HepG2 (cell line): ENCODE measurements at regions not wholly inside any gene's neighbourhood (a gene's known extent, or its start where the extent isn't known, plus 50 kb on each side); places are given as distances from the start of the nearest gene placed in this dataset.

Experiments
- ATAC-seq: fragments of 200-7000 bp; cut with Tn5 transposase; 3 replicates; pipeline ENCODE4 v1.9.1; 2020; ENCODE audit warnings: mild to moderate bottlenecking, moderate library complexity
- BruUV-seq: library from RNA; stranded (reverse); fragments of 400-500 nt; replicated peaks from 2 replicates; lab custom pipeline; 2021; lab: Mats Ljungman, UMichigan
- CTCF ChIA-PET: fragments of 300-600 bp; formaldehyde crosslinking; extraction: SDS; loops from one replicate; lab custom pipeline; 2021; ENCODE audit warnings: low total read pairs, inconsistent platforms, low intra/inter-chr PET ratio; lab: Yijun Ruan, JAX
- POLR2A ChIA-PET: fragments of 350-600 bp; sonication (Branson Sonifier 250); formaldehyde crosslinking; loops from one replicate; lab custom pipeline; 2020; ENCODE audit warnings: antibody characterized with exemption, inconsistent platforms; lab: Yijun Ruan, JAX
- DNase-seq: peaks from one replicate; pipeline ENCODE4 v3.0.0-alpha.2; 2015; ENCODE audit warnings: low spot score
- FAIRE-seq: peaks from 3 replicates; lab custom pipeline; 2011; peaks lifted over from hg19 to GRCh38; lab: Jason Lieb, UNC
- H2AFZ ChIP-seq: one replicate; pipeline ENCODE4 v1.6.1; 2011; ENCODE audit warnings: low read length, inconsistent platforms
- H3K27ac ChIP-seq: fragments of 300-600 bp; 3 replicates; pipeline ENCODE4 v1.8.0; 2011; ENCODE audit warnings: mixed run types, mild to moderate bottlenecking, mixed read lengths, low read length, inconsistent platforms; ENCODE audit not compliant: insufficient read depth; ENCODE audit errors: extremely low read length
- H3K27me3 ChIP-seq, 2 experiments: fragments of 200-600 bp in 1 of 2; 2 replicates in 1 of 2; 3 replicates in 1 of 2; pipeline versions ENCODE4 v1.6.0 to v1.8.0; 2011; ENCODE audit warnings: low read length in 2 of 2, mild to moderate bottlenecking in 2 of 2, moderate library complexity in 2 of 2, inconsistent platforms in 1 of 2; ENCODE audit not compliant: insufficient read depth in 2 of 2, control insufficient read depth in 1 of 2
- H3K36me3 ChIP-seq, 2 experiments: fragments of 200-600 bp in 1 of 2; replicated peaks in 1 of 2; 2 replicates in 1 of 2; 3 replicates in 1 of 2; pipeline versions ENCODE4 v1.5.1 to v1.8.0; 2011; ENCODE audit warnings: low read length in 2 of 2, inconsistent platforms in 1 of 2; ENCODE audit not compliant: insufficient read depth in 2 of 2, control insufficient read depth in 1 of 2
- H3K4me1 ChIP-seq: 2 replicates; pipeline ENCODE4 v1.5.1; 2012; ENCODE audit warnings: low read length, inconsistent platforms; ENCODE audit not compliant: insufficient read depth
- H3K4me2 ChIP-seq: 2 replicates; pipeline ENCODE4 v1.6.0; 2011; ENCODE audit warnings: low read depth, low read length, inconsistent platforms
- H3K4me3 ChIP-seq, 3 experiments: fragments of 200-600 bp in 1 of 3; sonication (generic), shearing (Covaris generic) in 1 of 3; replicated peaks in 1 of 3; 2 replicates each; pipeline ENCODE4 v1.5.1; 2011 to 2016; ENCODE audit warnings: low read length in 3 of 3, inconsistent platforms in 2 of 3, low read depth in 2 of 3, mild to moderate bottlenecking in 2 of 3, control low read depth in 1 of 3, mixed read lengths in 1 of 3; ENCODE audit not compliant: insufficient read depth in 1 of 3
- H3K79me2 ChIP-seq: one replicate; pipeline ENCODE4 v1.6.1; 2011; ENCODE audit warnings: low read length, inconsistent platforms; ENCODE audit not compliant: insufficient read depth
- H3K9ac ChIP-seq: 2 replicates; pipeline ENCODE4 v1.6.0; 2011; ENCODE audit warnings: mild to moderate bottlenecking, low read depth, low read length, inconsistent platforms; ENCODE audit not compliant: insufficient read depth
- H3K9me3 ChIP-seq: 2 replicates; pipeline ENCODE4 v1.5.1; 2012; ENCODE audit warnings: mild to moderate bottlenecking, low read length
- H4K20me1 ChIP-seq: 2 replicates; pipeline ENCODE4 v1.6.0; 2011; ENCODE audit warnings: inconsistent platforms, mild to moderate bottlenecking, low read length, moderate library complexity; ENCODE audit not compliant: insufficient read depth
- PRPF4 ChIP-seq: fragments of 200-400 bp; formaldehyde crosslinking; IDR thresholded peaks from 2 replicates; pipeline ENCODE4 v1.6.1; 2016; ENCODE audit warnings: low read length, low read depth; ENCODE audit not compliant: poor library complexity, severe bottlenecking
- SATB2 ChIP-seq: sonication (generic); formaldehyde crosslinking; IDR thresholded peaks from 2 replicates; pipeline ENCODE4 v1.5.0; 2020; ENCODE audit warnings: missing genetic modification reagents
- SRSF4 ChIP-seq: fragments of 200-400 bp; formaldehyde crosslinking; IDR thresholded peaks from one replicate; pipeline ENCODE4 v1.6.1; 2018; ENCODE audit warnings: mild to moderate bottlenecking, low read depth, low read length, moderate library complexity; ENCODE audit not compliant: poor library complexity, severe bottlenecking
- ZBTB38 ChIP-seq: sonication (generic); formaldehyde crosslinking; IDR thresholded peaks from 2 replicates; pipeline ENCODE4 v1.5.1; 2020; ENCODE audit warnings: mild to moderate bottlenecking, missing genetic modification reagents
- ZNF3 ChIP-seq: IDR thresholded peaks from 2 replicates; pipeline ENCODE4 v1.7.0; 2017; ENCODE audit warnings: inconsistent platforms
- ZNF564 ChIP-seq: sonication (generic); formaldehyde crosslinking; IDR thresholded peaks from 2 replicates; pipeline ENCODE4 v1.8.1; 2023; ENCODE audit warnings: mild to moderate bottlenecking, missing genetic modification reagents
- ZNF75D ChIP-seq: sonication (generic); formaldehyde crosslinking; IDR thresholded peaks from 2 replicates; pipeline ENCODE4 v1.8.1; 2023; ENCODE audit warnings: missing genetic modification reagents, mild to moderate bottlenecking, borderline replicate concordance
- ZNF83 ChIP-seq: sonication (generic); formaldehyde crosslinking; IDR thresholded peaks from 2 replicates; pipeline ENCODE4 v1.4.0; 2020; ENCODE audit warnings: missing genetic modification reagents, mild to moderate bottlenecking, borderline replicate concordance
- WGBS: methylation state at CpG from one replicate; pipeline ENCODE4 v1.1.6; 2017; ENCODE audit warnings: low lambda C conversion rate; 5-methylcytosine and 5-hydroxymethylcytosine counted together
- in situ Hi-C: cut with HindIII; loops from 2 replicates; pipeline ENCODE4 v1.10.0; 2017; ENCODE audit warnings: low pct_unique_long_range_greater_than_20kb; ENCODE audit not compliant: extremely low pct_ligation_motif_present
- intact Hi-C: fragments of 100-400 bp; cut with micrococcal nuclease; formaldehyde crosslinking; loops from one replicate; pipeline ENCODE4 v1.10.0; 2022; ENCODE audit not compliant: unreplicated experiment
- TF ChIP-seq, protein P1 (sequence below): sonication (generic); formaldehyde crosslinking; IDR thresholded peaks from 2 replicates; pipeline ENCODE4 v1.4.0; 2020; ENCODE audit warnings: missing genetic modification reagents
- TF ChIP-seq, protein P2 (sequence below): sonication (generic); IDR thresholded peaks from 2 replicates; pipeline ENCODE4 v1.6.1; 2016; ENCODE audit warnings: low read depth, borderline replicate concordance
- TF ChIP-seq, protein P3 (sequence below): sonication (generic); formaldehyde crosslinking; conservative IDR thresholded peaks from 2 replicates; pipeline ENCODE4 v1.4.0; 2020; ENCODE audit warnings: missing genetic modification reagents

DNA sequence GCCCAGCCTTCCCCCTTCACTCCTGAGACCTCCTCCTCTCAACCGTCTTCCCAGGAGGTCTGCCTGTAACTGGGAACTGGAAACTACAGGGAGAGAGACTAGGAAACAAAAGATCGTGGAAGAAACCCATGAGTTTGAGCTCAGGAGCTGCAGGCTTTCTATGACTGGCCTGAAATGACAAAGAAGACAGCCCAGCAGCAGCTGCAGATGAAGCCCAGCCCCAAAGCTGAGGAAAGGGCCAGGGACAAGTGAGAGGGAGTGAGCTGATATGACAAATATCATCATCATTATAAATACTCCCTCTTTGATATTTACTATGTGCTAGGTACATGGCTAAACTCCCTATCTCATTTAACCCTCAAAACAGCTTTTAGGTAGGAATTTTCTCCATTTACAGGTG lies 142.6 kb upstream of the CTTNBP2NL start:
- Histone ChIP-seq H3K27me3 (no peaks in the 10 kb centered on the region), H3K79me2 (no peaks in the 10 kb centered on the region), H3K4me1 (no peaks in the 10 kb centered on the region), H3K9ac (no peak overlapping the region), H3K36me3 (no peaks in the 10 kb centered on the region), H3K27ac (no peak overlapping the region), H3K9me3 (no peaks in the 10 kb centered on the region), H3K4me3 (no peak overlapping the region), H3K4me2 (no peak overlapping the region), H2AFZ (no peak overlapping the region), H4K20me1 (no peaks in the 10 kb centered on the region)
- intact Hi-C loops = no loop called here
- 0% methylated on average over 2 of the region's 2 CpGs for WGBS
- ATAC-seq (no peak), DNase-seq (no peak), FAIRE-seq (no peak)
- CTCF ChIA-PET = no interaction called here
- no TSS peak for BruUV-seq
- TF ChIP-seq ZNF564 (CRISPR knock-in tag) = no peak
- TF ChIP-seq ZBTB38 (CRISPR knock-in tag) = no peak
- no peak for TF ChIP-seq ZNF83 (CRISPR knock-in tag)
- TF ChIP-seq, protein P1, sequence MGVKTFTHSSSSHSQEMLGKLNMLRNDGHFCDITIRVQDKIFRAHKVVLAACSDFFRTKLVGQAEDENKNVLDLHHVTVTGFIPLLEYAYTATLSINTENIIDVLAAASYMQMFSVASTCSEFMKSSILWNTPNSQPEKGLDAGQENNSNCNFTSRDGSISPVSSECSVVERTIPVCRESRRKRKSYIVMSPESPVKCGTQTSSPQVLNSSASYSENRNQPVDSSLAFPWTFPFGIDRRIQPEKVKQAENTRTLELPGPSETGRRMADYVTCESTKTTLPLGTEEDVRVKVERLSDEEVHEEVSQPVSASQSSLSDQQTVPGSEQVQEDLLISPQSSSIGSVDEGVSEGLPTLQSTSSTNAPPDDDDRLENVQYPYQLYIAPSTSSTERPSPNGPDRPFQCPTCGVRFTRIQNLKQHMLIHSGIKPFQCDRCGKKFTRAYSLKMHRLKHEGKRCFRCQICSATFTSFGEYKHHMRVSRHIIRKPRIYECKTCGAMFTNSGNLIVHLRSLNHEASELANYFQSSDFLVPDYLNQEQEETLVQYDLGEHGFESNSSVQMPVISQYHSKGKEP (CRISPR knock-in tag) = no peak
- TF ChIP-seq SATB2 (CRISPR knock-in tag) = no peak
- no peak for TF ChIP-seq ZNF3
- TF ChIP-seq PRPF4 = no peak
- TF ChIP-seq SRSF4 = no peak
- TF ChIP-seq ZNF75D (CRISPR knock-in tag) = no peak
- TF ChIP-seq, protein P2, sequence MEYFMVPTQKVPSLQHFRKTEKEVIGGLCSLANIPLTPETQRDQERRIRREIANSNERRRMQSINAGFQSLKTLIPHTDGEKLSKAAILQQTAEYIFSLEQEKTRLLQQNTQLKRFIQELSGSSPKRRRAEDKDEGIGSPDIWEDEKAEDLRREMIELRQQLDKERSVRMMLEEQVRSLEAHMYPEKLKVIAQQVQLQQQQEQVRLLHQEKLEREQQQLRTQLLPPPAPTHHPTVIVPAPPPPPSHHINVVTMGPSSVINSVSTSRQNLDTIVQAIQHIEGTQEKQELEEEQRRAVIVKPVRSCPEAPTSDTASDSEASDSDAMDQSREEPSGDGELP = no peak
- TF ChIP-seq, protein P3, sequence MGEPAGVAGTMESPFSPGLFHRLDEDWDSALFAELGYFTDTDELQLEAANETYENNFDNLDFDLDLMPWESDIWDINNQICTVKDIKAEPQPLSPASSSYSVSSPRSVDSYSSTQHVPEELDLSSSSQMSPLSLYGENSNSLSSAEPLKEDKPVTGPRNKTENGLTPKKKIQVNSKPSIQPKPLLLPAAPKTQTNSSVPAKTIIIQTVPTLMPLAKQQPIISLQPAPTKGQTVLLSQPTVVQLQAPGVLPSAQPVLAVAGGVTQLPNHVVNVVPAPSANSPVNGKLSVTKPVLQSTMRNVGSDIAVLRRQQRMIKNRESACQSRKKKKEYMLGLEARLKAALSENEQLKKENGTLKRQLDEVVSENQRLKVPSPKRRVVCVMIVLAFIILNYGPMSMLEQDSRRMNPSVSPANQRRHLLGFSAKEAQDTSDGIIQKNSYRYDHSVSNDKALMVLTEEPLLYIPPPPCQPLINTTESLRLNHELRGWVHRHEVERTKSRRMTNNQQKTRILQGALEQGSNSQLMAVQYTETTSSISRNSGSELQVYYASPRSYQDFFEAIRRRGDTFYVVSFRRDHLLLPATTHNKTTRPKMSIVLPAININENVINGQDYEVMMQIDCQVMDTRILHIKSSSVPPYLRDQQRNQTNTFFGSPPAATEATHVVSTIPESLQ (CRISPR knock-in tag) = no peak
- POLR2A ChIA-PET = no interaction called here
- in situ Hi-C loops = no loop called here
